ENCODE measurements at regions not wholly inside any gene's neighbourhood (a gene's known extent, or its start where the extent isn't known, plus 50 kb on each side); places are given as distances from the start of the nearest gene placed in this dataset.

- Histone ChIP-seq H3K4me3 (no peak overlapping the region), H3K27ac (no peak overlapping the region), H3K4me1 (peaks cover 9% of the 10 kb centered on the region), H3K9me3 (no peaks in the 10 kb centered on the region), H3K4me2 (no peak overlapping the region)
- no peak for ATAC-seq
- ChIA-PET CTCF (no interaction called here), POLR2A (no interaction called here)
- 60% methylated on average over 9 of the region's 9 CpGs for WGBS (ENCODE audit: missing lambda C conversion rate)
- FAIRE-seq, result no peak
- TF ChIP-seq MAX (IDR thresholded peaks at IDR 0.05) (no peak), NFE2L2 (conservative IDR thresholded peaks at IDR 0.05; ENCODE audit: low read length) (no peak), HEYL (CRISPR knock-in tag; IDR thresholded peaks at IDR 0.05) (no peak), MAZ (IDR thresholded peaks at IDR 0.05; ENCODE audit: borderline replicate concordance, low read depth, low read length) (no peak), CHD4 (IDR thresholded peaks at IDR 0.05; ENCODE audit: borderline replicate concordance) (no peak), GATA3 (IDR thresholded peaks at IDR 0.05; ENCODE audit: borderline replicate concordance) (no peak), HDAC2 (IDR thresholded peaks at IDR 0.05) (no peak), MYC (IDR thresholded peaks at IDR 0.05; ENCODE audit: borderline replicate concordance, low read length) (no peak), CEBPB (IDR thresholded peaks at IDR 0.05) (no peak), HOXA7 (CRISPR knock-in tag; IDR thresholded peaks at IDR 0.05) (no peak), HMGXB4 (CRISPR knock-in tag; IDR thresholded peaks at IDR 0.05; ENCODE audit: borderline replicate concordance) (no peak), ZNF302 (CRISPR knock-in tag; IDR thresholded peaks at IDR 0.05) (no peak), TP53 (CRISPR knock-in tag; IDR thresholded peaks at IDR 0.05) (no peak), PHF8 (IDR thresholded peaks at IDR 0.05; ENCODE audit: borderline replicate concordance, low read depth) (no peak), ZC3H11A (IDR thresholded peaks at IDR 0.05) (no peak)
- TF ChIP-seq, protein P1, sequence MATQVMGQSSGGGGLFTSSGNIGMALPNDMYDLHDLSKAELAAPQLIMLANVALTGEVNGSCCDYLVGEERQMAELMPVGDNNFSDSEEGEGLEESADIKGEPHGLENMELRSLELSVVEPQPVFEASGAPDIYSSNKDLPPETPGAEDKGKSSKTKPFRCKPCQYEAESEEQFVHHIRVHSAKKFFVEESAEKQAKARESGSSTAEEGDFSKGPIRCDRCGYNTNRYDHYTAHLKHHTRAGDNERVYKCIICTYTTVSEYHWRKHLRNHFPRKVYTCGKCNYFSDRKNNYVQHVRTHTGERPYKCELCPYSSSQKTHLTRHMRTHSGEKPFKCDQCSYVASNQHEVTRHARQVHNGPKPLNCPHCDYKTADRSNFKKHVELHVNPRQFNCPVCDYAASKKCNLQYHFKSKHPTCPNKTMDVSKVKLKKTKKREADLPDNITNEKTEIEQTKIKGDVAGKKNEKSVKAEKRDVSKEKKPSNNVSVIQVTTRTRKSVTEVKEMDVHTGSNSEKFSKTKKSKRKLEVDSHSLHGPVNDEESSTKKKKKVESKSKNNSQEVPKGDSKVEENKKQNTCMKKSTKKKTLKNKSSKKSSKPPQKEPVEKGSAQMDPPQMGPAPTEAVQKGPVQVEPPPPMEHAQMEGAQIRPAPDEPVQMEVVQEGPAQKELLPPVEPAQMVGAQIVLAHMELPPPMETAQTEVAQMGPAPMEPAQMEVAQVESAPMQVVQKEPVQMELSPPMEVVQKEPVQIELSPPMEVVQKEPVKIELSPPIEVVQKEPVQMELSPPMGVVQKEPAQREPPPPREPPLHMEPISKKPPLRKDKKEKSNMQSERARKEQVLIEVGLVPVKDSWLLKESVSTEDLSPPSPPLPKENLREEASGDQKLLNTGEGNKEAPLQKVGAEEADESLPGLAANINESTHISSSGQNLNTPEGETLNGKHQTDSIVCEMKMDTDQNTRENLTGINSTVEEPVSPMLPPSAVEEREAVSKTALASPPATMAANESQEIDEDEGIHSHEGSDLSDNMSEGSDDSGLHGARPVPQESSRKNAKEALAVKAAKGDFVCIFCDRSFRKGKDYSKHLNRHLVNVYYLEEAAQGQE (IDR thresholded peaks at IDR 0.05), result no peak
- TF ChIP-seq, protein P2, sequence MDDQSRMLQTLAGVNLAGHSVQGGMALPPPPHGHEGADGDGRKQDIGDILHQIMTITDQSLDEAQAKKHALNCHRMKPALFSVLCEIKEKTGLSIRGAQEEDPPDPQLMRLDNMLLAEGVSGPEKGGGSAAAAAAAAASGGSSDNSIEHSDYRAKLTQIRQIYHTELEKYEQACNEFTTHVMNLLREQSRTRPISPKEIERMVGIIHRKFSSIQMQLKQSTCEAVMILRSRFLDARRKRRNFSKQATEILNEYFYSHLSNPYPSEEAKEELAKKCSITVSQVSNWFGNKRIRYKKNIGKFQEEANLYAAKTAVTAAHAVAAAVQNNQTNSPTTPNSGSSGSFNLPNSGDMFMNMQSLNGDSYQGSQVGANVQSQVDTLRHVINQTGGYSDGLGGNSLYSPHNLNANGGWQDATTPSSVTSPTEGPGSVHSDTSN (IDR thresholded peaks at IDR 0.05), result no peak
- TF ChIP-seq, protein P3, sequence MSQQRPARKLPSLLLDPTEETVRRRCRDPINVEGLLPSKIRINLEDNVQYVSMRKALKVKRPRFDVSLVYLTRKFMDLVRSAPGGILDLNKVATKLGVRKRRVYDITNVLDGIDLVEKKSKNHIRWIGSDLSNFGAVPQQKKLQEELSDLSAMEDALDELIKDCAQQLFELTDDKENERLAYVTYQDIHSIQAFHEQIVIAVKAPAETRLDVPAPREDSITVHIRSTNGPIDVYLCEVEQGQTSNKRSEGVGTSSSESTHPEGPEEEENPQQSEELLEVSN (IDR thresholded peaks at IDR 0.05; ENCODE audit: borderline replicate concordance, low read depth), result no peak
- TF ChIP-seq, protein P4, sequence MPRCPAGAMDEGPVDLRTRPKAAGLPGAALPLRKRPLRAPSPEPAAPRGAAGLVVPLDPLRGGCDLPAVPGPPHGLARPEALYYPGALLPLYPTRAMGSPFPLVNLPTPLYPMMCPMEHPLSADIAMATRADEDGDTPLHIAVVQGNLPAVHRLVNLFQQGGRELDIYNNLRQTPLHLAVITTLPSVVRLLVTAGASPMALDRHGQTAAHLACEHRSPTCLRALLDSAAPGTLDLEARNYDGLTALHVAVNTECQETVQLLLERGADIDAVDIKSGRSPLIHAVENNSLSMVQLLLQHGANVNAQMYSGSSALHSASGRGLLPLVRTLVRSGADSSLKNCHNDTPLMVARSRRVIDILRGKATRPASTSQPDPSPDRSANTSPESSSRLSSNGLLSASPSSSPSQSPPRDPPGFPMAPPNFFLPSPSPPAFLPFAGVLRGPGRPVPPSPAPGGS (IDR thresholded peaks at IDR 0.05), result no peak
- TF ChIP-seq, protein P5, sequence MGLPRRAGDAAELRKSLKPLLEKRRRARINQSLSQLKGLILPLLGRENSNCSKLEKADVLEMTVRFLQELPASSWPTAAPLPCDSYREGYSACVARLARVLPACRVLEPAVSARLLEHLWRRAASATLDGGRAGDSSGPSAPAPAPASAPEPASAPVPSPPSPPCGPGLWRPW (IDR thresholded peaks at IDR 0.05), result no peak
- no peak for DNase-seq (ENCODE audit: low read depth in 1 of 2, low spot score in 1 of 2)
Observed at GRCh38 chr9:38315085-38315595, 77.4 kb upstream of the ALDH1B1 start.

Data from A549 (cell line).